ENCODE measurements at regions not wholly inside any gene's neighbourhood (a gene's known extent, or its start where the extent isn't known, plus 50 kb on each side); places are given as distances from the start of the nearest gene placed in this dataset.
"Not testable (repeated sequence)": the region's sequence is repeated elsewhere in the genome, so short reads cannot be mapped to it uniquely, and the experiment has no call there.

GRCh38 chr6:128711149-128711548 lies 171.8 kb upstream of the LAMA2 start:
- ATAC-seq (no peak), DNase-seq (no peak)
- intact Hi-C loops (cut with DNase I; ENCODE audit: low total_unique reads) (no loop called here), in situ Hi-C loops (cut with MboI; ENCODE audit: low sequenced_read_pairs in 4 of 4) (no loop called here)
- H3K27me3 ChIP-seq: no peaks in the 10 kb centered on the region
- no peak for TF ChIP-seq POLR2A (IDR thresholded peaks at IDR 0.05)
- TF ChIP-seq, protein P1, sequence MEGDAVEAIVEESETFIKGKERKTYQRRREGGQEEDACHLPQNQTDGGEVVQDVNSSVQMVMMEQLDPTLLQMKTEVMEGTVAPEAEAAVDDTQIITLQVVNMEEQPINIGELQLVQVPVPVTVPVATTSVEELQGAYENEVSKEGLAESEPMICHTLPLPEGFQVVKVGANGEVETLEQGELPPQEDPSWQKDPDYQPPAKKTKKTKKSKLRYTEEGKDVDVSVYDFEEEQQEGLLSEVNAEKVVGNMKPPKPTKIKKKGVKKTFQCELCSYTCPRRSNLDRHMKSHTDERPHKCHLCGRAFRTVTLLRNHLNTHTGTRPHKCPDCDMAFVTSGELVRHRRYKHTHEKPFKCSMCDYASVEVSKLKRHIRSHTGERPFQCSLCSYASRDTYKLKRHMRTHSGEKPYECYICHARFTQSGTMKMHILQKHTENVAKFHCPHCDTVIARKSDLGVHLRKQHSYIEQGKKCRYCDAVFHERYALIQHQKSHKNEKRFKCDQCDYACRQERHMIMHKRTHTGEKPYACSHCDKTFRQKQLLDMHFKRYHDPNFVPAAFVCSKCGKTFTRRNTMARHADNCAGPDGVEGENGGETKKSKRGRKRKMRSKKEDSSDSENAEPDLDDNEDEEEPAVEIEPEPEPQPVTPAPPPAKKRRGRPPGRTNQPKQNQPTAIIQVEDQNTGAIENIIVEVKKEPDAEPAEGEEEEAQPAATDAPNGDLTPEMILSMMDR (IDR thresholded peaks at IDR 0.05 in 4 of 5, conservative IDR thresholded peaks at IDR 0.05 in 1 of 5): no peak
- H3K36me3 ChIP-seq: no peaks in the 10 kb centered on the region
- no peaks in the 10 kb centered on the region for H3K9me3 ChIP-seq
- no peak overlapping the region for H3K4me3 ChIP-seq
- H3K27ac ChIP-seq: no peak overlapping the region
- no peaks in the 10 kb centered on the region for H3K4me1 ChIP-seq

DNA sequence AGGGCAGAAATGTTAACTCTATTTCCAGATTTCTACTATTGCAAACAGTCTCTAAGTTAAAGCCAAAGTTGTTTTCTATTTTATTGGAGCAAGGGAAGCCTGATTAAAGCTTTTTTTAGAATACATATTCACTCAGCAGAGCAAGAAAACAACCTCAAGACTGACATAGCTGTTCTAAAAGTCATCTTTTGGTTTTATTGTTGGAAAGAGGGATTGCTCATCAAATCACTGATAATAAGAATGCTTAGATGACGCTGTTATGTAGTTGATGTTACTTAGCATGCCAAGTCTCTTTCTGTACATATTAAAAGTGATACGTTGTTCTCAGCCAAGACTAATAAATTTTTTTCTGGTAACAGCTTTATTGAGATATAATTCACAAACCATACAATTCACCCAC lies 172.6 kb upstream of the LAMA2 start:
- intact Hi-C loops (cut with DNase I; ENCODE audit: low total_unique reads) (no loop called here), in situ Hi-C loops (cut with MboI; ENCODE audit: low sequenced_read_pairs in 4 of 4) (no loop called here)
- Histone ChIP-seq H3K9me3 (no peaks in the 10 kb centered on the region), H3K36me3 (no peaks in the 10 kb centered on the region), H3K27ac (no peak overlapping the region), H3K27me3 (no peaks in the 10 kb centered on the region), H3K4me3 (no peak overlapping the region), H3K4me1 (no peaks in the 10 kb centered on the region)
- DNase-seq (no peak), ATAC-seq (no peak)
- no peak for TF ChIP-seq POLR2A (IDR thresholded peaks at IDR 0.05)
- TF ChIP-seq, protein P1 (IDR thresholded peaks at IDR 0.05 in 4 of 5, conservative IDR thresholded peaks at IDR 0.05 in 1 of 5): no peak

DNA sequence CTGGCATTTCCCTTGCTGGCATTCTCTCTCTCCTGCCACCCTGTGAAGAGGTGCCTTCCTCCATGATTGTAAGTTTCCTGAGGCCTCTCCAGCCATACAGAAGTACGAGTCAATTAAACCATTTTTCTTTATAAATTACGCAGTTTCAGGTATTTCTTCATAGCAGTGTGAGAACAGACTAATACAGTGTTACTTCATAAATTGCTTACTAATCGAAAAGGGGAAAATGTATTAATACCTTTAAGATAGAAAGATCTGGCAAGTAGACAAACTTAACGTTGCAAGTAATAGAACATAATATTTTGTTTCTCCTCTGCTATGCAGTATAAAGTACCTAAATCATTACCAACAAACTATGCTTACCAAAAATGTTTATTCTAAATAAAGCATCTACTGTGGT lies 178.3 kb upstream of the LAMA2 start:
- ATAC-seq (no peak), DNase-seq (no peak)
- H3K36me3 ChIP-seq: no peaks in the 10 kb centered on the region
- no peaks in the 10 kb centered on the region for H3K9me3 ChIP-seq
- no peak overlapping the region for H3K4me3 ChIP-seq
- in situ Hi-C loops (cut with MboI; ENCODE audit: low sequenced_read_pairs in 4 of 4): no loop called here
- H3K27me3 ChIP-seq: no peaks in the 10 kb centered on the region
- no peaks in the 10 kb centered on the region for H3K4me1 ChIP-seq
- TF ChIP-seq POLR2A (IDR thresholded peaks at IDR 0.05): no peak
- TF ChIP-seq, protein P1 (IDR thresholded peaks at IDR 0.05 in 4 of 5, conservative IDR thresholded peaks at IDR 0.05 in 1 of 5): no peak
- intact Hi-C loops (cut with DNase I; ENCODE audit: low total_unique reads): no loop called here
- H3K27ac ChIP-seq: no peak overlapping the region

DNA sequence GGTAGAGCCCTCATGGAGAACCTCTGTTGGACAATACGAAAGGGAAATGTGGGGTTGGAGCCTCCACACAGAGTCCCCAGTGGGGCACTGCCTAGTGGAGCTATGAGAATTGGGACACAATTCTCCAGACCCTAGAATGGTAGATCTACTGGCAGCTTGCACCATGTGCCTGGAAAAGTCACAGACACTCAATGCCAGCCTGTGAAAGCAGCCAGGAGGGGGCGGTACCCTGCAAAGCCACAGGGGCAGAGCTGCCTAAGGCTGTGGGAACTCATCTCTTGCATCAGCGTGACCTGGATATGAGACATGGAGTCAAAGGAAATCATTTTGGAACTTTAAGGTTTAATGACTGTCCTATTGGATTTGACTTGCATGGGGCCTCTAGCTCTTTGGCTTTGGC lies 179.1 kb upstream of the LAMA2 start:
- H3K9me3 ChIP-seq; intact Hi-C loops (cut with DNase I; ENCODE audit: low total_unique reads); H3K27ac ChIP-seq; H3K4me1 ChIP-seq; H3K27me3 ChIP-seq; ATAC-seq; DNase-seq; H3K36me3 ChIP-seq; in situ Hi-C loops (cut with MboI; ENCODE audit: low sequenced_read_pairs in 4 of 4); H3K4me3 ChIP-seq: not testable (repeated sequence)

DNA sequence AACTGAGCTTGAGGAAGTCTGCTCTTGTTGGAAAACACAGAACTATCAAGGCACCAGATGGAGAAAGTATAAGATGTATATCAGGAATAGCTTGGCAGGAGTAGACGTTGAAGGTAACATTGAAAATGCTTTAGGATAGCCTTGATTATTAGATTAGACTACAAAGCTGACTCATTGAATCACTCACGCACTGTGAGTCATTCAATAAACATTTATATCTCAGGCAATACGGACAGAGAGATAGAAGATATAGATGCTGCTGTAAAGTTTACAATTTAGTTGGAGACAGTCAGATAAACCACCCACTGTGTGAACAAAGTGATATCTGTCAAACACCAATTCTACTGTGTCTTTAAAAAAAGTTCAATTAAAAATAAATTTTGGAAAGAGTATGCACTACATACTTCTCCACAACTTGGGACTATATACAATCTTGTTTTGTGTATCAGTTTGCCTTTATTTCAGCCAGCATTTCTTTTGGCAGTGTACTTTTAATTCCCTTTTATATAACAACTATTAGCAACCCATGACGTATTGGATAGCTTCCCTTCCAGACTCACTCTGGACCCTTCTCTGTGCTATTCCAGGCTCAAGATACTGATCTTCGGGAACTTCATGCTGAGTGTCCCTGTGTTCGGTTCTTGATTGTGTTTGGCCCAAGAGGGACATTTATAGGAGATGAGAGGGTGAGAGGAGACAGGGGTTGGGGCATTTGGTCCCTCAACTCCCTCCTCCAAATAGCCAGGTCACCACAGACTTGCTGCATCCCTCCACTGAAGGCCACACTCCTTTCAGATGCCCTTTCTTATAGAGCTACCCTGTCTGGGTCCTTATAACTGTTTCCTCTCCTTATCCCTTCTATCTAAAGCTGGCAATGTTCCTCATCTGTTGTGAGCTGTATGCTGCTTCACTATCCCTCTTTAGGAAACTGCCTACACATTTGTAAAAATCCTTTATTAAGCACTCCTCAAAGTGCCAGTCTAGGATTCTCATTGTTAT lies 176.6 kb upstream of the PTPRK start:
- intact Hi-C loops (cut with DNase I; ENCODE audit: low total_unique reads) (no loop called here), in situ Hi-C loops (cut with MboI; ENCODE audit: low sequenced_read_pairs in 4 of 4) (no loop called here)
- ATAC-seq: no peak
- no peak overlapping the region for H3K27ac ChIP-seq
- no peaks in the 10 kb centered on the region for H3K27me3 ChIP-seq
- H3K4me1 ChIP-seq: no peaks in the 10 kb centered on the region
- no peak overlapping the region for H3K4me3 ChIP-seq
- no peaks in the 10 kb centered on the region for H3K36me3 ChIP-seq
- DNase-seq: no peak
- TF ChIP-seq, protein P1 (IDR thresholded peaks at IDR 0.05 in 4 of 5, conservative IDR thresholded peaks at IDR 0.05 in 1 of 5): no peak
- no peak for TF ChIP-seq POLR2A (IDR thresholded peaks at IDR 0.05)
- H3K9me3 ChIP-seq: no peaks in the 10 kb centered on the region
